ENCODE measurements at regions not wholly inside any gene's neighbourhood (a gene's known extent, or its start where the extent isn't known, plus 50 kb on each side); places are given as distances from the start of the nearest gene placed in this dataset.

- TF ChIP-seq SUPT20H (IDR thresholded peaks at IDR 0.05; ENCODE audit: borderline replicate concordance, control insufficient read depth, low read depth, low read length) (no peak), ZBTB33 (IDR thresholded peaks at IDR 0.05) (no peak), EZH2 (IDR thresholded peaks at IDR 0.05; ENCODE audit: borderline replicate concordance, control insufficient read depth, low read depth, low read length) (no peak)
- TF ChIP-seq, protein P1, sequence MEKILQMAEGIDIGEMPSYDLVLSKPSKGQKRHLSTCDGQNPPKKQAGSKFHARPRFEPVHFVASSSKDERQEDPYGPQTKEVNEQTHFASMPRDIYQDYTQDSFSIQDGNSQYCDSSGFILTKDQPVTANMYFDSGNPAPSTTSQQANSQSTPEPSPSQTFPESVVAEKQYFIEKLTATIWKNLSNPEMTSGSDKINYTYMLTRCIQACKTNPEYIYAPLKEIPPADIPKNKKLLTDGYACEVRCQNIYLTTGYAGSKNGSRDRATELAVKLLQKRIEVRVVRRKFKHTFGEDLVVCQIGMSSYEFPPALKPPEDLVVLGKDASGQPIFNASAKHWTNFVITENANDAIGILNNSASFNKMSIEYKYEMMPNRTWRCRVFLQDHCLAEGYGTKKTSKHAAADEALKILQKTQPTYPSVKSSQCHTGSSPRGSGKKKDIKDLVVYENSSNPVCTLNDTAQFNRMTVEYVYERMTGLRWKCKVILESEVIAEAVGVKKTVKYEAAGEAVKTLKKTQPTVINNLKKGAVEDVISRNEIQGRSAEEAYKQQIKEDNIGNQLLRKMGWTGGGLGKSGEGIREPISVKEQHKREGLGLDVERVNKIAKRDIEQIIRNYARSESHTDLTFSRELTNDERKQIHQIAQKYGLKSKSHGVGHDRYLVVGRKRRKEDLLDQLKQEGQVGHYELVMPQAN (conservative IDR thresholded peaks at IDR 0.05), result no peak
These were observed 461.3 kb upstream of the DCC start (continued) for GRCh38 chr18:51878724-51879123.

DNA sequence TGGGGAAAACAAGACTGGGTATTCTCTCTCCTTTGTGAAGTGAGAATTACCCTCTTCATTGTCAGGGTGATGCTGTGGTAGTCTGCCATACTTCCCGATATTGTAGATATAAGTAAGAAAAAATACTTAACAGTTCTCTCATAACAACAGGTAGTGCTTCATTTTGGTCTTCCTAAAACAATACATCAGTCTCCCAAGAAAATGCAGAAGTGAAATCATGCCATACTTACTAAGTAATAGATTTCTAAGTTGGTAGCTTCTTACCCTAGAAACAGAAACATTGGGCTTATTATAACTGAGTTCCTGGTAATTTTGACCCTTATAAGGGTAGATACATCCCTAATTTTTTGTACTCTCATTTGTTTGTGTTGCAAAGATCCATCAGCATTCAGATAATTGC is 460.7 kb upstream of the DCC start:
- BruUV-seq (replicated peaks), result no TSS peak

More for the DNA sequence above, 460.7 kb upstream of the DCC start:
- Histone ChIP-seq H3K9ac (ENCODE audit: control insufficient read depth, insufficient read depth, low read length) (no peak overlapping the region), H3K79me2 (ENCODE audit: control insufficient read depth, insufficient read depth, low read length) (no peaks in the 10 kb centered on the region), H3K4me1 (ENCODE audit: control insufficient read depth, insufficient read depth, low read length) (no peaks in the 10 kb centered on the region), H3K4me3 (no peak overlapping the region), H3K36me3 (ENCODE audit: control insufficient read depth in 2 of 2, insufficient read depth in 2 of 2, low read length in 1 of 2) (no peaks in the 10 kb centered on the region), H4K20me1 (ENCODE audit: control insufficient read depth, insufficient read depth) (no peaks in the 10 kb centered on the region), H3K27me3 (replicated peaks in 1 of 2; ENCODE audit: control insufficient read depth in 2 of 2, insufficient read depth in 2 of 2, low read length in 1 of 2) (no peaks in the 10 kb centered on the region), H2AFZ (ENCODE audit: control insufficient read depth, low read depth, low read length) (no peak overlapping the region), H3K27ac (ENCODE audit: control insufficient read depth, insufficient read depth) (no peak overlapping the region), H3K9me3 (replicated peaks; ENCODE audit: control insufficient read depth, insufficient read depth, low read length) (no peaks in the 10 kb centered on the region), H3K4me2 (ENCODE audit: control insufficient read depth, insufficient read depth) (no peak overlapping the region)
- TF ChIP-seq SPI1 (IDR thresholded peaks at IDR 0.05; ENCODE audit: borderline replicate concordance, insufficient read depth, low read depth, low read length) (peak; percentile 59; the same call in 1 of the 2 replicates), TARDBP (IDR thresholded peaks at IDR 0.05; ENCODE audit: borderline replicate concordance) (no peak), POLR2AphosphoS2 (IDR thresholded peaks at IDR 0.05; ENCODE audit: low read depth, low read length) (no peak), POLR2AphosphoS5 (IDR thresholded peaks at IDR 0.05; ENCODE audit: low read length) (no peak), EP300 (IDR thresholded peaks at IDR 0.05; ENCODE audit: borderline replicate concordance in 1 of 2, control insufficient read depth in 1 of 2, low read depth in 2 of 2, low read length in 2 of 2) (no peak)
- WGBS (ENCODE audit: insufficient coverage, insufficient replicate concordance, low lambda C conversion rate, missing lambda C conversion rate), result 50% methylated on average over 1 of the region's 1 CpG
- FAIRE-seq (no peak), ATAC-seq (peak; percentile 63; the same call in 2 of the 3 replicates), DNase-seq (ENCODE audit: low read depth, low spot score) (no peak)
- ChIA-PET SMC1A (ENCODE audit: uncharacterized antibody, unreplicated experiment) (interaction anchor here (0.6 to 2.5 kb wide), 18 partner anchors 11 to 409 kb away, joined by 3 to 13 read pairs (median 3); no protein-coding TSS in a partner anchor), POLR2A (no interaction called here), RAD21 (ENCODE audit: unreplicated experiment) (interaction anchor here (0.8 to 1.2 kb wide), 3 partner anchors 74 to 409 kb away, joined by 3 to 4 read pairs (median 3); no protein-coding TSS in a partner anchor), CTCF (interaction anchor here (0.6 to 1.6 kb wide), 5 partner anchors 14 to 821 kb away, joined by 3 to 6 read pairs (median 5); no protein-coding TSS in a partner anchor)
- in situ Hi-C loops (cut with MboI), result no loop called here
- intact Hi-C loops (cut with micrococcal nuclease; ENCODE audit: unreplicated experiment), result no loop called here

All from GM12878 (cell line).